Stimulated activated CD4-positive, alpha-beta T cell treated with anti-CD3 and anti-CD28 coated beads, Interleukin-15, amount 100 ng/mL, for 1 hour (primary cell): ENCODE measurements at regions not wholly inside any gene's neighbourhood (a gene's known extent, or its start where the extent isn't known, plus 50 kb on each side); places are given as distances from the start of the nearest gene placed in this dataset.
"Not testable (repeated sequence)": the region's sequence is repeated elsewhere in the genome, so short reads cannot be mapped to it uniquely, and the experiment has no call there.

ENCODE experiments used
- DNase-seq, 2 donors: peaks; one replicate each; pipeline ENCODE4 v3.0.0-alpha.2; 2020; ENCODE audit warnings: low read depth in 1 of 2, low spot score in 1 of 2

DNA sequence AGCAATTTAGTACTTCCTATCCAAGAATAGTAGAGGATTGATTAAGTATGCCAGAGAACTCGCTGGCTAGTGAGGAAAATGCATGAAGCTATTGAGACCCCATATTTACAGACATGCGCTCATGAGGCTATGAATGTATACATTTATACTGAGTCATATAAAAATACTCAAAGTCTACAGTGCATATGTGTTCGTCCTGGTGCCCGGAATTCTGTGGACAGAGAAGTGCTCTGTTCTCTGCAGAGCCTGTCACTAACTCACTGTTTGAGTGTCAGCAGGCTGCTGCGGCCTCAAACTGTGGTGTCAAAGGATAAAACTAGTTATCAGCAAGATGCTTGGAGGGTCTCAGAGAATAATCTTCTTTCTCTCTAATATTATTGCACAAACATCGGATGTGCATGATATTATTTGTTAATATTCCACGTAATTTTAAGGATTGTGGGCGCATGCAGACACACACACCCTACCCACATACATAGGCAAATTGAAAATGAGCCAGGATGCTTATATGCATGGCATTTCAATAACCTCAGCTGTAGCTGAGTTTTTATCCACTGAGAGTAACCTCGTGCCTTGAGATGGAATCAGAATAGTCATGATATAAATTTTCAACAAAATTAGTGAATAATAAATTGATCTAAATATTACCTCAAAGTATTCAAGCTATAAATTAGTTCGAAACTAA lies 50.0 kb upstream of the TSC22D2 start:
- no peak for DNase-seq

DNA sequence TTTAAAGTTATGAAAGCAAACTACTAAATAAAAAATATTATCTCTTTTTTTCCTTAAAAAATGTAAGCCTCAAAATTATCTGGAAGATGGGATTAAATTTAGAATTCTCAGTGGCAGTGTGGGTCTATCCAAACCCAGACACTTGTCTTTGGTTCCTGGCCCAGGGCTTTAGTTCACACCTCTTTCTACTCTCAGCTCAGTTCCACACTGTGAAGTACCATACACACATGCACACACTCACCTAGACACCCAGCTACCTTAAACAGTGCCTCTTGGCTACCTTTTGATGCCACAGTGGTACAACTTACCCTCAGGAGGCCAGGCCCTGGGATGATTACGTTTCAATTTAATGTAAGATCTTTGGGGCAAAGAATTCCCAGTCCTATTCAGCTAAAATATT lies 51.0 kb upstream of the TSC22D2 start:
- DNase-seq: no peak

DNA sequence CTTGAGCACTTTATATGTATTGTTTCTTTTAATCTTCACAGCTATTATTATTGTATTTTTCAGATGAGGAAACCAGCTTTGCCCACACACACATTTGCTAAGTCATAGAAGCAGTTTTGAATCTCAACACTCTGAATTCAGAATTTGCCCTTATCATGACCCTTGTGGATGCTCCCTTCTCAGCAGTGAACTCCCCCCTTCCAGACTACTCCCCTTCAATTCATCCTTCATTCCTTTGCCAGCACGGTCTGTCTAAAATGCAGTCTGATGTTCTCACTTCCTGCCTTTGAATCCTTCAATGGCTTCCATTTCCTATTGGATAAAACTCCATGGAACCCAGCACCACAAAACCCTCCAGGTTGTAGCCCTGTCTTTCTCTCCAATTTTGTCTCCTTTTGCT lies 52.5 kb upstream of the TSC22D2 start:
- DNase-seq: no peak

DNA sequence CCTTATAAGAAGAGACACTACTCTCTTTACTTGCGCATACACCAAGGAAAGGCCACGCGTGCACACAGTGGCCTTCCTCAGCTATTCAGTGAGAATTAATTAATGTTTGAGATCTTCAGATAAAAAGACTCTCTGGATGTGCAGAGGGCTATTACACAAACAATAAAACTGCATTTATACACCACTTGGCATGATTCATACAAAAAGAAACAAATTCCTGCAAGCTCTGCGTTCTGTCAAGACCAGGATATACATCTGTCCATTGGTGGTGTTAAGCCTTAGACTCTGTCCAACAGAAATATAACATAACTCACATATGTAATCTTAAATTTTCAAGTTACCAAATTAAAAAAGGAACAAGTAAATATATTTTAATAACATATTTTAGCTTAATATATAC lies 55.2 kb upstream of the TSC22D2 start:
- DNase-seq: no peak

DNA sequence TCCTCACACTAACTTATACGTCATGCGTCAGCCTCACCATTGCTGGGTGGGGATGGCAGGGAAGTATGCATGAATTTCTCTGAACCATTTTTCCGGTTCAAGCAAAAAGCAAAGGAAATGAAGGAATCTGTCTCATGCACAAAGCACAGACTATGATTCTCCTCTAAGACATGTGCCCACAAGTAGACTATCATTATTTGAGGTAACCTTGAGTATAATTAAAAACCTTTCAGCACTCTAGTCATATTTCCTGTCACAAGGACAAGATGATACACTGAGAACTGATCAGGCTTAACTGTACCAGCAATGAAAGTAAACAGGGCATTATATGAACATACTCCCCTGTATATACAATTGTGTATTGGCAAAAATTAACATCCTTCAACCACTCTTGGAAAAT lies 56.7 kb upstream of the TSC22D2 start:
- no peak for DNase-seq

DNA sequence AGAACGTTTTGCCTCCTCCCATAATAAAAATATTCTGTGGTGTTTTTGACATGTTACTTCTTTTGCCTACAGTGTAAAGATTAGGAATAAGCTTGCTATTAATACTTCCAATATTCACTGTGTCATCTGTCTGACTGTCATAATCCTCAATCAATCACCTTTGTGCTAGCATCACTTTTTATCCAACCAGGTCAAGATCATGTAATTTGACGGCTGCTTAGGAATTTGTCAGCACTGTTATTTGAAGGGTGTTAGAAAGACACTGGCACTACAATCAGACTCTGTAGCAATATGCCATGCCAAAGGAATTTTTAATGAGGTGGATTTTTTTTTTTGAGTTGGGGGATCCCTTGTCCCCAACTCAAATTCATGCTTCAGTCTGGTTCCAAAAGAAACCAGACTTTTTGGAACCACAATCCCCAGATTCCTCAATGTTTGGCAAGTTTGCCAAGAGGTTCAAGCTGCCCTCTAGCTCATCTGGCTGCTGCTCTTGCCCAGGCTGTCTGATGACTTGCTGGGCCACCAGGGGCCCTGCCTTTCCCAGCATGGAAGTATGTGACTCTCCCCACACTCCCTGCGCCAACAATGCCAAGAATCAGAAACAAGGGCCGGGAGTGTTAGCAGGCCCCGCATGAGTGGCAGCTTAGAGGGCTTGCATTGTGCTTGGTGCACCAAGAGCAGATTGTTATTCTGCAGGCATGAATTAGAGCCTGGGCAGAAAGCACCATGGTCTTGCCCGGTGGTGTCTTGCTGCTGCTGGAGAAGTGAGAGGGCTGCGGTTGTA lies 58.6 kb upstream of the TSC22D2 start:
- DNase-seq: no peak

DNA sequence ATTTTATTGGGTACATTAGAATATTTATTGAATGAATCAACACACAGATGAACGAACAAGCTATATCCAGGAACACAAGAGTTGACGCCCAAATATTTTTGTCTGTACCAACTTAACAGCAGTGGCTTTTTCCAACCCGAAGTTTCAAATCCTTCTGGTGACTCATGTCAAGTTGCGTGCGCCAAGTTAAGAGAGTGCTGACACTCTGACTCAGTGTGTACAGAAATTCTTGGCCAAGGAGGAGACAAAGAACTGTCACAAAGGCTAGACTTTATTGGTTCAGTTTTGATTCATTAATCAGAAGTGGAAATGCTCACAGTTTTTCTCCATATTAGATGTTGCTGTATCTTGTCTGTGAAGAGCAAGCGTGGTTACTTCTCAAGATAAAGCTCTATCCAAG lies 59.6 kb upstream of the TSC22D2 start:
- DNase-seq: no peak

DNA sequence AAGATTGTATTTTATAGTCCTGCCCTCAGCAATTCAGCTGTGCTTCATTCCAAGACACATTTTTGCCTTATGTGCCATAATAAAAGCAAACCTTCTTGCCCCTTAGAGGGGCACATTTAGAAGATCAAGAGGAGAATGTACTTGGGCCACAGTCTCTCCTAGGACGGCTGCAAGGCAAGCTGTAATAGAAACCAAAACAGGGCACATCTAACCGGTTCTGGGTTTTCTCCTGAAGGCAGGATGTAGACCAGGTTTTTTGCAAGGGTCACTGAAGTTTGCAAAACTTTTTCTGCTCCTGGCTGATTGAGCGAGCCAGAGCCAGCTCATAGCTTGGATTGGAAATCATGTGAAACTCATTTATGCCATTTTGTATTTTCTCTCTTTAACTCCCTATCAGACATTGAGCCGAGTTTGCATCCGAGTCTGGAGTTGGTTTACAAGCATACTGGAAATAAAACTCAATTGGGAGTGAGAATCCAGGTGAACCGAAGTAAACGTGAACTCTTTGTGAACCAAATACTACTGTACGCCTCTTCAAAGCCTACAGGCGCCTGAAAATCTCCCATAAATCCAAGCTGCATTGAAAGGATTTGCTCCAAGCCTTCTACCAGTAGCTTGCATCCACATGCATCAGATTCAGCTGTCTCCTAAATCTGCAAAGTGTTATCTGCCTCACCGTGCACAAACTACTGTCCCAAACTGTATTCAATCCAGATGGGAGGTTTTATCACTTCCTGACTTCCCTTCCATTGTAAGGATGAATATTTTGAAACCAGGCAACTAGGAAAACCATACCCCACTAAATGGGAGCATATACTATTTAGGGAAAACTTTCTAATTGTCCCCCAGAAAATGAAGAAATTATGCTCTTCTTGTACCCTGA lies 60.9 kb upstream of the TSC22D2 start:
- DNase-seq: no peak

DNA sequence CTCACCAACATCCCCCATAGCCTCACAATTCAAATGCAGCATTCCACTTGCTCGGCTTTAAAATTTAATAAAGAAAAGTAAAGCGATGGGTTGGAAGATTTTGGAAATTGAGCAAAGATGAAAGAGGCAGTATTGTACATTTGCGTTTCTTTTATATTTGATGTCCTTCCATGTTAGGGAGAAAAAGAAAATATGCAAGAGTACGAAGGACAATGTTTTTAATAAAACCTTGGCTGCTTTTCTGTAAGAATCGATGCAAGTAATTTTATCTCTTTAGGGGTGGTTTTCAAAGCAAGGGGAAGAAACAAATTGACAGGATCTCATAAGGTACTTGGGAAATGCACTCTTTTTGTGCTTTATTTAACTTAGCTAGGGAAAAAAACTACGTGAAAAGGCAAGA lies 61.8 kb upstream of the TSC22D2 start:
- DNase-seq: no peak

DNA sequence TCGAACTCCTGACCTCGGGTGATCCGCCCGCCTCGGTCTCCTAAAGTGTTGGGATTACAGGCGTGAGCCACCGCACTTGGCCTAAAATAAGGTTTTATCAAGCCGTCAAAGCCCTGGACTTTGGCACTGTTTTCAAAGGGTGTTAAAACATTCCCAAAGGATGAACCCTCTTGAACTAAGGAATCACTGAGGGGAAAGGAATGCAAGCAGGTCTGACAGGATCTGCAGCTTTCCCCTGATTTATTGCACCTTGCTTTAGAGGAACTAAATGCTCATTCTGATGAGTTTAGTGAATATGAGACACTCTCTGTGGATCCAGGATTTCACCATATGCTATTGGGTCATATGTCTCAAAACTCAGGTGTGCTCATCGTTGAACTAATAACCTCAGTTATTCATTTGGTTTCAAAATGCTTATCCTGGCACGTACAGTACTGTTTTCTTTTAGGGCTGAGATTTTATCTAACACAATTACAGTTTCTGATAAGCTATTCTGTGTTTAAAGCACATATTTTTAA lies 63.0 kb upstream of the TSC22D2 start:
- DNase-seq: no peak

DNA sequence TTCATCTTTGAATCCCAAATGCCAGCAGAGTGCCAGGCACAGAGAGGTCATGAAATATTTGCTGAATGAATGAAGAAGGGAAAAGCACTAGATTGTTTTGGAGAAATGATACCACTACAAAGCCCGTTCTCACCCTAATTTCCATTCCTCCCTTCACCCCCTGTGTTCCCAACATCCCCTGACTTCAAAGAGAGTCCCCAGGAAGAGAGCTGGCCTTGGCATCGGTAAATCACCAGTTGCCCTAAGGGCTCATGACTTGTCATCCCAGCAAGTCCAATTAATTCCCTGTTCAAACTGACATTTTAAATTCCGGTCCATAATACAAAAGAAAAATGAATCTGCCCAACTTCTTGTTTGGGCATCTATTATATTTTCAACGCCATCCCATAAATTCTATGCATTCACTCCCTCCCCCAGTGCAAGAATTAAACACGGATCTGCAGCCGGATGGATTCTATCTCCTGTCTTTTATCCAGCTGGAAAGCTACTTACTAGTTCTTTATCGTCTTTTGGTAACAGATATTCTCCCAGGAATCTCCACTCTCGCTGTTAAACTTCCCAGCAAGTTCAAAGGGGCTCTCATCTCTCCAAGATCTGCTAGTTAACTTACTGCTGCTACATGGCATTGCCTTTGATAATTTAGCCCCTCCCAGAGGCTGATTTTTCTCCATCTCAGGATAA lies 63.9 kb upstream of the TSC22D2 start:
- no peak for DNase-seq

DNA sequence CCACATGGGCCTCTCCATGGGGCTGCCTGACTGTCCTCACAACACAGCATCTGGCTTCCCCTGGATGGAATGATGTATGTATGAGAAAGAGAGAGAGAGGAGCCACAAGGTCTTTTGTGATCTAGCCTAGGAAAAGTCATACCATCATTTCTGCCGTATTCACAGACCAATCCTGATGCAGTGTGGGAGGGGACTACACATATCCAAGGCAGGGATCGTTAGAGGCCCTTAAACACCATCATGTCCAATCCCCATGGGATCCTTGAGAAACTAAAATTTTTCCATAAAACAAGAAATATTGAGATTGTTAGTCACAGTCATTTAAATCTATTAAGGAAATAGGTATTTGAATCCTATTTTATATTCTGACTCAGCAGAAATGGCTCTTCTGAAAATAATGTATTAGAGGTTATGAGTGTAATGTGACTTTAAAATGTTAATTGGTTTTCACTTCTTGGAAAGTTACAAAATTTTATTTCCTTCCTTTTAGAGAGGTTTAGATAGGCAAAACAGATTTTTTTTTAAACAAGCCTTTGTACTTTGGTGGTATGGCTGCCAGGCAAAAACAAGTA lies 65.1 kb upstream of the TSC22D2 start:
- DNase-seq: no peak

DNA sequence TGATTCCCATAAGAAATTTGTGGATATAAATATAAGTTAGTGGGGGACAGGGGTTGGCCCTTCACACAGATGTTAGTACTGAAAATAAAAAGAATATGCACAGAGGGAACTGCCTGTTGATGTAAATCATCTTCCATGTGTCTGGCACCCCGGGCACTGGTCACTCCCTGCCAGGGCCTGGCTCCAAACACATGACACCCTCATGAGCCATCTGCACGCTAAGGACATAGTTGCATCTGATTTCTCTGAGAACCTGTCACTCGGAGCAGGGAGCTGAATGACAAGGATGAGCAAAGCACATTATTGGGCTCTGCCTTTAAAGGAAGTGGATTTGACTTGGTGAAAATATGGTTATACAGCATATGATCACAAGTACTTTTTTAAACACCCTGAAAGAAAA lies 66.2 kb upstream of the TSC22D2 start:
- no peak for DNase-seq

DNA sequence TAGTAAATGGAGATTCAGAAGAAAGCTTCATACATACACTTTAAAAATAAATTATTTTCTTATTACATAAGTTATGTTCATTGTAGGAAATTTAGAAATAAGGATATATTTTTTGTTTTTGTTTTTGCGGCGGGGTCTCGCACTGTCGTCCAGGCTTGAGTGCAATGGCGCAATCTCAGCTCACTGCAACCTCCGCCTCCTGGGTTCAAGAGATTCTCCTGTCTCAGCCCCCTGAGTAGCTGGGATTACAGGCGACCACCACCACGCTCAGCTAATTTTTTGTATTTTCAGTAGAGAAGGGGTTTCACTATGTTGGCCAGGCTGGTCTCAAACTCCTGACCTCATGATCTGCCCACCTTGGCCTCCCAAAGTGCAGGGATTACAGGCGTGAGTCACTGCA lies 71.7 kb upstream of the TSC22D2 start:
- DNase-seq: not testable (repeated sequence)

DNA sequence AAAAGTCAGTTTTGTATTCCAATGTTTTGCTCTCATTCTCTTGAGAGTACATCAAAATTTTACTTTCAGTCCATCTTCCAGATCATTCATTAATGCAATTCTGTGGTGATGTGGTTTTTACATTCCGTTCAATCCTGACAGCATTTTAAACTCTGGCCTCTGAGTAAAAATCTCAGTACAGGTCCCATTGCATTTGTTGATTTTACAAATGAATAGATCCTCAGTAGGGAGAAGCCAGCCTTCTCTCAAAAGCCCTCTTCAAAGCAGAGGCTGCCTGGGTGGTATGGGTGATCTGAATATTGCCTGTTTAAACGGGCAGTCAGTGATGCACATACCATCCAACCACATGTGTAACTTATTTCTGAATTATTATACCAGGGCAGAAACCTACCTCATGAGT lies 72.5 kb upstream of the TSC22D2 start:
- DNase-seq: no peak

DNA sequence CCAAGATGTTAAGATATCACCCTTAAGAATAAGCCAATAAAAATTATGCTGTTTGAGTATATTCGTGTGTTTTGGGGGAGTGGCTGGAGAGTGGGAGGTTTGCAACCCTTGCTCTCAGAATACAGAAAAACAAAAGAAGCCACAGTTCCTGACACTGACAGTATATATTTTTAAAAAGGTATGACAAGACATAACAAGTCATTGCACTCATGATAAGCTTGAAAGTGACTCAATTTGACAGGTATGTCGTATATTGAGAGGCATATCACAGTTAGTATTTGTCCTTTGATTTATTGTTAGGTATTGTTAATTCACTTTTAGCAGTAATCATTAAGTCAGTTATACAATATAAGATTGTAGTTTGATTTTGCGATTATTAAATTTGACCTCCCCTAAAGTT lies 73.1 kb upstream of the TSC22D2 start:
- DNase-seq: no peak

DNA sequence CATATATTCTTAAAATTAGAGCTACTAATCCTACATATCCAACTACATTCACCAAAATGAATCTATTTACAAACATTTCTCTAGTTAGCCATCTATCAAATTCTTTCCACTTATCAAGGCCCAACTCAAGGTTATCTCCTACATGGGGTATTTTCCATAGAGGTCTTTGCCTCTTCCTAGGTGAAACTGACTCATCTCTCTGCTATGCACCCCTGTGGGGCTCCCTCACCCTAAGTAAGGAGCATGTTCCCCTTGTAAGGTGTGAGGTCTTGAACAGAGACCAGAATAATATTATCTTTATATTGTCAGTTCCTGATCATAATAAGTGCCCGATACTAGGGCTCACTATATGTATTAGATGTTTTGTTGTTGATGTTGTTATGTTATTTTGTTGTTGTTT lies 74.6 kb upstream of the TSC22D2 start:
- no peak for DNase-seq

DNA sequence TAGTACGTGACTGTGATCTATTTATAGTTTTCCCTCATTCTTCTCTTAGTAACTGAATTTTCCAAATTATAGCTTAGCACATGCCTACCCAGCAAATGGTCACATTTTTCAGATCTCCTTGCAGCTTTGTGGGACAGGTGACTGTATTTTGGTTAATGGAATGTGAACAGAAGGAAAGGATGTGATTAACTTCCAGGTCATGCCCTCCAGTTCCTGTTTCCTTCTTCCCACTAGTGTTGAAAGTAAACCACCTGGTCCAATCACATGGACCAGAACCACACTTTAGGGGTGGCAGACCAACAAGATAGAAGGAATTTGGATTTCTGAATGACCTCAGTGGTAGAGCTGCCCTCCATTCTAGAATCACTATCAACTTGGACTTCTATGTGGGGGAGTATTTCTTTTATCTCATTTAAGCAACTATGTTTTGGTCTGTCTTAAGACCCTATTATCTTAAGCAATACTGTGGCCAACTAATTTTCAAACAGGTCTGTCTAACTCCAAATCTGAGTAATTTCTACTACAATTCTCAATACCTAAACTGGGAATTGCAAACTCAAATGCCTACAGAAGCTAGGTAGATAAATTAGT lies 76.0 kb upstream of the TSC22D2 start:
- no peak for DNase-seq

DNA sequence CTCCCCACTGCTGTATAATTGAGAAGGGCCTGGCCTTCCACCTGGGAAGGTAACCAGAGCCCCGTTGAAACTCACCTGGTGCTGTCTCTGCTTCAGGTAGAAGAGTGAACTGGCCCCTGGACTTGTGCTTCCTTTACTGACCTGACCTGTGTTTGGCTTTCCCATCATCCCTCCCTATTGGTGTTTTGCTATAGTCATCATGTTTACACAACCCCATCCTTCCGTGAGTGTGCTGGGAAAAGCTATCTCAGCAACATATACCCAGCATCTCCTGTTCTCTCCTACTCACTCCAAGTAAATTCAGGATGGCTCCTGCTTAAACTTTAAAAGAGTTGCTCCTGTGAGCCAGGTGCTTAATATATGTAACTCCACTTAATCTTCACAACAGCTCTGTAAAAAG lies 77.2 kb upstream of the TSC22D2 start:
- DNase-seq: no peak

DNA sequence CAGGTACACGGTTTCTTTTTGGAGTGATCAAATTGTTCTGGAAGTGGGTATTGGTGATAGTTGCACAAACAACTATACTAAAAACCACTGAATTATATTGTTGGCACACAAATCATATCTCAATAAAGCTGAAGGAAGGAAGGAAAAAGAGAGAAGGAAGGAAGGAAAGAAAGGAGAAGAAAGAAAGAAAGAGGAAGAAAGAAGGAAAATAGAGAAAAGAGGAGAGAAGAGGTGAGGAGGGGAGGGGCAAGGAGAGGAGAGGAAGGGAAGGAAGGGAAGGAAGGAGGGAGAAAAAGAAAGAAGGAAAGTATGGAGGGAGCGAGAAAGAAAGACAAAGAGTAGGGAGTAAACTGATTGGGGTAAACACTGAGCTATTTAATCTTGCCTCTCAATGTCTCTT lies 77.9 kb upstream of the TSC22D2 start:
- DNase-seq: no peak
